H1 (cell line): ENCODE measurements at regions not wholly inside any gene's neighbourhood (a gene's known extent, or its start where the extent isn't known, plus 50 kb on each side); places are given as distances from the start of the nearest gene placed in this dataset.

ENCODE experiments used
- ATF2 ChIP-seq: IDR thresholded peaks from 2 replicates; pipeline ENCODE4 v1.6.1; 2012; ENCODE audit warnings: low read length, inconsistent platforms

DNA sequence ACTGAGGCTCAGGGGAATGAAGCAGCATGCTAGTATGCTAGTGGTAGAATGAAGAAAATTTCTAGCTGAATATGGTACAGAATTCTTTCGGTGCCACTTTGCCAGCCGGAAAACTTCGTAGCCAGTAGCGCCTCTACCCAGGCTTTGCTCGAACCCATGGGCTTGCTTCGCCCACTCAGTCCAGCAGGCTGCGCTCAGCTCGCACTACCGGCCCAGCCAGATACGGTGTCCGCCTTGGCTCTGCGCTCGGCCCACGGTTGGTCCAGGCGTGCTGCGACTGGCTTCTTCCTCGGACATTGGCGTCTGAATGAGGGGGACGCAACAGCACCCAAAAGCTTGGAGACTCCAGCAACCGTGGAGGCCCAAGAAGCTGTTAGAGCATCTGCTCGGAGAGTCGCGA, 372.5 kb upstream of the CDH8 start (continued):
- TF ChIP-seq ATF2 = no peak
